ENCODE measurements at regions not wholly inside any gene's neighbourhood (a gene's known extent, or its start where the extent isn't known, plus 50 kb on each side); places are given as distances from the start of the nearest gene placed in this dataset.

DNA sequence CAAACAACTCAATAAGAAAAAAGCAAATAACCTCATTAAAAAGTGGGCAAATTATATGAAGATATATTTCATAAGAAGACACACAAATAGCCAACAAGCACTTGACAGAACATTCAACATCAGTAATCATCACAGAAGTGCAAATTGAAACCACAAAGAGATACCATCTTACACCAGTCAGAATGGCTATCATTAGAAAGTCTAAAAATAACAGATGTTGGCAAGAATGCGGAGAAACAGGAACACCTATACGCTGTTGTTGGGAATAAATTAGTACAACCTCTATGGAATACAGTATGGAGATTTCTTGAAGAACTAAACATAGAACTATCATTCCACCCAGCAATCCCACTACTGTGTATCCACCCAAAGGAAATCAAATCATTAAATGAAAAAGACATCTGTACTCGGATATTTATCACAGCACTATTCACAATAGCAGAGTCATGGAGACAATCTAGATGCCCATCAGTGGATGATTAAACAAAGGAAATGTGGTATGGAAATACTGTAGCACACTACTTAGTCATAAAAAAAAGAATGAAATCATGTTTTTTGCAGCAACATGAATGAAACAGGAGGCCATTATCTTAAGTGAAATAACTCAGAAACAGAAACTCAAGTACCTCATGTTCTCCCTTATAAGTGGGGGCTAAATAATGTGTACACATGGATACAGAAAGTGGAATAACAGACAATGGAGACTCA, 106.8 kb upstream of the FST start:
- Histone ChIP-seq H3K4me3 (ENCODE audit: low read depth in 1 of 3, low read length in 3 of 3) (no peak overlapping the region), H3K36me3 (ENCODE audit: control insufficient read depth in 4 of 4, insufficient read depth in 3 of 4, low read depth in 1 of 4, low read length in 3 of 4) (no peaks in the 10 kb centered on the region), H3K9ac (ENCODE audit: low read depth in 1 of 2, low read length in 2 of 2) (no peak overlapping the region), H3K27ac (ENCODE audit: low read depth in 1 of 2, low read length in 2 of 2) (no peak overlapping the region), H3K27me3 (ENCODE audit: control insufficient read depth in 4 of 4, insufficient read depth in 4 of 4, low read length in 3 of 4) (no peaks in the 10 kb centered on the region), H3K4me1 (ENCODE audit: control insufficient read depth in 4 of 4, insufficient read depth in 4 of 4, low read length in 3 of 4) (no peaks in the 10 kb centered on the region), H3K9me3 (ENCODE audit: control insufficient read depth in 4 of 4, low read length in 3 of 4) (no peaks in the 10 kb centered on the region)
- 93% methylated on average over 3 of the region's 3 CpGs for WGBS
- DNase-seq (ENCODE audit: low spot score), result no peak
- TF ChIP-seq TAF1 (conservative IDR thresholded peaks at IDR 0.05) (no peak), HNF4G (IDR thresholded peaks at IDR 0.05) (no peak), GABPA (IDR thresholded peaks at IDR 0.05 in 1 of 2, conservative IDR thresholded peaks at IDR 0.05 in 1 of 2) (no peak), ZBTB33 (IDR thresholded peaks at IDR 0.05) (no peak), REST (IDR thresholded peaks at IDR 0.05) (no peak), HNF4A (conservative IDR thresholded peaks at IDR 0.05) (no peak), SP1 (IDR thresholded peaks at IDR 0.05) (no peak), RAD21 (IDR thresholded peaks at IDR 0.05) (no peak)
- TF ChIP-seq, protein P1, sequence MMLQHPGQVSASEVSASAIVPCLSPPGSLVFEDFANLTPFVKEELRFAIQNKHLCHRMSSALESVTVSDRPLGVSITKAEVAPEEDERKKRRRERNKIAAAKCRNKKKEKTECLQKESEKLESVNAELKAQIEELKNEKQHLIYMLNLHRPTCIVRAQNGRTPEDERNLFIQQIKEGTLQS (IDR thresholded peaks at IDR 0.05), result no peak

DNA sequence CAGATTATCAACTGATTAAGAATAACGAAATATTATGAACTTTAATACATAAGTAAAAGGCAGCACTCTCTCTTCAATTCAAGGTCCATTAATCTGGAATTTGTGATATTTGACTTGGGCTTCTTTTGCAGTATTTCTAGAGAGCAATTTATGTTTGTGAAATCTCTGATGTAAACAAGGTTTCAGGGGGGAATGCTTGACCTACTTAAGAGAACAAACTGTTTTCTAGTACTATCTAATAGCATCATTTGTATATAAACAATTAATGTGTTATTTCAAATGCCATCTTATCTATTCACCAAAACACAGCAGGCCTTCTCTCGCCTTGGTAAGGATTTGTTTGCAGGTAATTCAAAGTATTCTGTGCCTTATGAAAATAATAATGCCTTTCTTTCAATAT, 103.6 kb upstream of the FST start:
- H3K27ac ChIP-seq (ENCODE audit: low read depth in 1 of 2, low read length in 2 of 2), result no peak overlapping the region
- no peaks in the 10 kb centered on the region for H3K4me1 ChIP-seq (ENCODE audit: control insufficient read depth in 4 of 4, insufficient read depth in 4 of 4, low read length in 3 of 4)
- DNase-seq (ENCODE audit: low spot score), result no peak
- no peaks in the 10 kb centered on the region for H3K27me3 ChIP-seq (ENCODE audit: control insufficient read depth in 4 of 4, insufficient read depth in 4 of 4, low read length in 3 of 4)
- H3K9me3 ChIP-seq (ENCODE audit: control insufficient read depth in 4 of 4, low read length in 3 of 4), result no peaks in the 10 kb centered on the region
- no peaks in the 10 kb centered on the region for H3K36me3 ChIP-seq (ENCODE audit: control insufficient read depth in 4 of 4, insufficient read depth in 3 of 4, low read depth in 1 of 4, low read length in 3 of 4)
- TF ChIP-seq CTCF (IDR thresholded peaks at IDR 0.05; ENCODE audit: low read depth, low read length, missing input control) (no peak), ZBTB33 (IDR thresholded peaks at IDR 0.05) (no peak), HNF4G (IDR thresholded peaks at IDR 0.05) (no peak), SP1 (IDR thresholded peaks at IDR 0.05) (no peak), EGR1 (IDR thresholded peaks at IDR 0.05; ENCODE audit: low read depth in 2 of 2) (no peak), JUND (IDR thresholded peaks at IDR 0.05) (no peak)
- 85% methylated on average over 2 of the region's 2 CpGs for WGBS
- no peak overlapping the region for H3K9ac ChIP-seq (ENCODE audit: low read depth in 1 of 2, low read length in 2 of 2)
- H3K4me3 ChIP-seq (ENCODE audit: low read depth in 1 of 3, low read length in 3 of 3), result no peak overlapping the region

Data from liver (tissue), 8 donors.